A549 (cell line): ENCODE measurements at regions not wholly inside any gene's neighbourhood (a gene's known extent, or its start where the extent isn't known, plus 50 kb on each side); places are given as distances from the start of the nearest gene placed in this dataset.

Experiments
- ATAC-seq, 2 experiments: fragments of 200-7000 bp in 1 of 2; fragments of >200 bp in 1 of 2; cut with Nextera tagmentation in 1 of 2; cut with Tn5 transposase in 1 of 2; 3 replicates each; pipeline versions ENCODE4 v1.8.0 to v1.9.1; 2018 to 2020; ENCODE audit warnings: mild to moderate bottlenecking in 1 of 2, moderate library complexity in 1 of 2
- CTCF ChIA-PET: fragments of 300-600 bp; sonication (Branson Sonifier 250); formaldehyde crosslinking; extraction: SDS; loops from one replicate; lab custom pipeline; 2021; ENCODE audit warnings: antibody characterized with exemption, inconsistent platforms; lab: Yijun Ruan, JAX
- POLR2A ChIA-PET: fragments of 350-600 bp; formaldehyde crosslinking; extraction: SDS; loops from one replicate; lab custom pipeline; 2021; ENCODE audit warnings: antibody characterized with exemption, inconsistent platforms; lab: Yijun Ruan, JAX
- DNase-seq, 2 experiments: peaks; one replicate each; pipeline versions ENCODE4 v3.0.0 to v3.0.0-alpha.2; 2011 to 2016; ENCODE audit warnings: low read depth in 1 of 2, low spot score in 1 of 2
- FAIRE-seq: peaks from 2 replicates; lab custom pipeline; 2011; peaks lifted over from hg19 to GRCh38; lab: Jason Lieb, UNC
- H3K27ac ChIP-seq, 2 experiments: fragments of >200 bp; sonication (Bioruptor Twin); formaldehyde crosslinking; 3 replicates each; pipeline ENCODE4 v1.5.1; 2016 to 2017
- H3K4me1 ChIP-seq: fragments of >200 bp; sonication (Bioruptor Twin); formaldehyde crosslinking; 3 replicates; pipeline ENCODE4 v1.6.1; 2016
- H3K4me2 ChIP-seq: fragments of >200 bp; sonication (Bioruptor Twin); formaldehyde crosslinking; 3 replicates; pipeline ENCODE4 v1.6.1; 2016
- H3K4me3 ChIP-seq: fragments of >200 bp; sonication (Bioruptor Twin); formaldehyde crosslinking; 3 replicates; pipeline ENCODE4 v1.5.1; 2016
- H3K9me3 ChIP-seq: fragments of >200 bp; sonication (Bioruptor Twin); formaldehyde crosslinking; 3 replicates; pipeline ENCODE4 v1.6.1; 2016
- CBX8 ChIP-seq: fragments of 200-600 bp; sonication (generic); IDR thresholded peaks from 2 replicates; pipeline ENCODE4 v1.6.1; 2016
- CEBPB ChIP-seq, 2 experiments: fragments of >200 bp in 1 of 2; sonication (Bioruptor Twin) in 1 of 2; formaldehyde crosslinking in 1 of 2; IDR thresholded peaks; 2 replicates each; pipeline ENCODE4 v1.6.1; 2012 to 2016
- CHD2 ChIP-seq: fragments of 150-350 bp; IDR thresholded peaks from 2 replicates; pipeline ENCODE4 v1.6.1; 2014; ENCODE audit warnings: low read length; ENCODE audit not compliant: partially characterized antibody
- ESRRA ChIP-seq: fragments of 150-350 bp; IDR thresholded peaks from 2 replicates; pipeline ENCODE4 v1.6.1; 2014; ENCODE audit warnings: mild to moderate bottlenecking, low read length, borderline replicate concordance
- GATA3 ChIP-seq: IDR thresholded peaks from 2 replicates; pipeline ENCODE4 v1.6.1; 2012; ENCODE audit warnings: borderline replicate concordance
- HEYL ChIP-seq: fragments of 250-450 bp; sonication (Bioruptor Pico); IDR thresholded peaks from 2 replicates; pipeline ENCODE4 v1.8.0; 2021; ENCODE audit warnings: mild to moderate bottlenecking, moderate library complexity
- HOXB13 ChIP-seq: fragments of 250-450 bp; sonication (Bioruptor Pico); IDR thresholded peaks from 2 replicates; pipeline ENCODE4 v1.5.0; 2020; ENCODE audit warnings: low read depth, mild to moderate bottlenecking, moderate library complexity
- MYC ChIP-seq: IDR thresholded peaks from 2 replicates; pipeline ENCODE4 v1.6.1; 2012; ENCODE audit warnings: mild to moderate bottlenecking, inconsistent platforms, low read length, improper control_type of control experiment, borderline replicate concordance
- NFE2L2 ChIP-seq: fragments of 150-350 bp; conservative IDR thresholded peaks from 2 replicates; pipeline ENCODE4 v1.6.1; 2014; ENCODE audit warnings: low read length
- NR3C1 ChIP-seq: fragments of >200 bp; sonication (Bioruptor Twin); formaldehyde crosslinking; IDR thresholded peaks from 3 replicates; pipeline ENCODE4 v1.6.1; 2017
- RAD21 ChIP-seq, 2 experiments: fragments of >200 bp in 1 of 2; sonication (Bioruptor Twin) in 1 of 2; formaldehyde crosslinking in 1 of 2; IDR thresholded peaks in 1 of 2; conservative IDR thresholded peaks in 1 of 2; 2 replicates in 1 of 2; 3 replicates in 1 of 2; pipeline ENCODE4 v1.6.1; 2012 to 2018; ENCODE audit warnings: inconsistent platforms in 1 of 2
- RARB ChIP-seq: fragments of 250-450 bp; sonication (Bioruptor Pico); IDR thresholded peaks from 2 replicates; pipeline ENCODE4 v1.8.0; 2021; ENCODE audit warnings: mild to moderate bottlenecking, moderate library complexity
- RFX5 ChIP-seq: fragments of 450-650 bp; IDR thresholded peaks from 2 replicates; pipeline ENCODE4 v1.7.1; 2014; ENCODE audit warnings: antibody characterized with exemption, mild to moderate bottlenecking, moderate library complexity
- RNF2 ChIP-seq: fragments of 200-600 bp; sonication (generic); IDR thresholded peaks from 2 replicates; pipeline ENCODE4 v1.6.1; 2016; ENCODE audit warnings: low read depth, mild to moderate bottlenecking, antibody characterized with exemption, moderate library complexity, borderline replicate concordance
- SREBF2 ChIP-seq: fragments of 450-650 bp; IDR thresholded peaks from 2 replicates; pipeline ENCODE4 v1.6.1; 2014; ENCODE audit warnings: mild to moderate bottlenecking, moderate library complexity
- ZFP36 ChIP-seq: fragments of 450-650 bp; IDR thresholded peaks from 2 replicates; pipeline ENCODE4 v1.6.1; 2014; ENCODE audit warnings: borderline replicate concordance; ENCODE audit not compliant: partially characterized antibody
- ZNF302 ChIP-seq: fragments of 250-450 bp; sonication (Bioruptor Pico); IDR thresholded peaks from 2 replicates; pipeline ENCODE4 v1.9.0; 2021; ENCODE audit warnings: inconsistent platforms, mild to moderate bottlenecking, moderate library complexity
- ZSCAN20 ChIP-seq: fragments of 250-450 bp; sonication (Bioruptor Pico); IDR thresholded peaks from 2 replicates; pipeline ENCODE4 v1.8.0; 2022; ENCODE audit warnings: mild to moderate bottlenecking, moderate library complexity
- WGBS: methylation state at CpG from one replicate; pipeline ENCODE4 v1.1.6; 2017; ENCODE audit errors: missing lambda C conversion rate; 5-methylcytosine and 5-hydroxymethylcytosine counted together
- TF ChIP-seq, protein P1 (sequence below): fragments of >200 bp; sonication (Bioruptor Twin); formaldehyde crosslinking; IDR thresholded peaks from 3 replicates; pipeline ENCODE4 v1.5.1; 2016
- TF ChIP-seq, protein P2 (sequence below): fragments of >200 bp; sonication (Bioruptor Twin); formaldehyde crosslinking; IDR thresholded peaks from 2 replicates; pipeline ENCODE4 v1.6.1; 2016
- TF ChIP-seq, protein P3 (sequence below): fragments of 450-650 bp; IDR thresholded peaks from 2 replicates; pipeline ENCODE4 v1.6.1; 2014; ENCODE audit warnings: antibody characterized with exemption
- TF ChIP-seq, protein P4 (sequence below): fragments of 250-450 bp; sonication (Bioruptor Pico); IDR thresholded peaks from 2 replicates; pipeline ENCODE4 v1.5.0; 2021; ENCODE audit warnings: mild to moderate bottlenecking, moderate library complexity, borderline replicate concordance

DNA sequence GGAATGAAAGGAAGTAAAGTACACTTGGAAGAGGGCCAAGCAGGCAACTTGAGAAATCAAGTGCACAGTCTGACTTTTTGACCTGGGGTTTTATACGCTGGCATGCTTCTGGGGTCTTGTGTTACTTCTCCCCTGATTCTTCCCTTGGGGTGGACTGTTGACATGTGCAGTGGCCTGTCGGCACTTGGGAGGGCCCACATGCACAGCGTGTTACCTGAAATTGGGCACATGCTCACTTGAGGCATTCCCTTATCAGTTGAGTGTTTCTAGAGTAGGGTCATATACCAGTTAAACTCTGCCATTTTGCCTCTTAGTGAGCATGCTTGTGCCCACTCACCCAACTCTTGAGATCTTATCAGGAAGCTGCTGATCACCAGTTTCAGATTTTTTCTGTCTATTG, 329.1 kb upstream of the SOX2 start:
- no peaks in the 10 kb centered on the region for H3K9me3 ChIP-seq
- WGBS: 37% methylated on average over 3 of the region's 3 CpGs
- no peak overlapping the region for H3K4me3 ChIP-seq
- no peak overlapping the region for H3K4me2 ChIP-seq
- no peak overlapping the region for H3K27ac ChIP-seq
- CTCF ChIA-PET: no interaction called here
- DNase-seq (no peak), FAIRE-seq (no peak), ATAC-seq (no peak)
- POLR2A ChIA-PET: no interaction called here
- H3K4me1 ChIP-seq: no peaks in the 10 kb centered on the region
- TF ChIP-seq CBX8: no peak
- TF ChIP-seq, protein P1, sequence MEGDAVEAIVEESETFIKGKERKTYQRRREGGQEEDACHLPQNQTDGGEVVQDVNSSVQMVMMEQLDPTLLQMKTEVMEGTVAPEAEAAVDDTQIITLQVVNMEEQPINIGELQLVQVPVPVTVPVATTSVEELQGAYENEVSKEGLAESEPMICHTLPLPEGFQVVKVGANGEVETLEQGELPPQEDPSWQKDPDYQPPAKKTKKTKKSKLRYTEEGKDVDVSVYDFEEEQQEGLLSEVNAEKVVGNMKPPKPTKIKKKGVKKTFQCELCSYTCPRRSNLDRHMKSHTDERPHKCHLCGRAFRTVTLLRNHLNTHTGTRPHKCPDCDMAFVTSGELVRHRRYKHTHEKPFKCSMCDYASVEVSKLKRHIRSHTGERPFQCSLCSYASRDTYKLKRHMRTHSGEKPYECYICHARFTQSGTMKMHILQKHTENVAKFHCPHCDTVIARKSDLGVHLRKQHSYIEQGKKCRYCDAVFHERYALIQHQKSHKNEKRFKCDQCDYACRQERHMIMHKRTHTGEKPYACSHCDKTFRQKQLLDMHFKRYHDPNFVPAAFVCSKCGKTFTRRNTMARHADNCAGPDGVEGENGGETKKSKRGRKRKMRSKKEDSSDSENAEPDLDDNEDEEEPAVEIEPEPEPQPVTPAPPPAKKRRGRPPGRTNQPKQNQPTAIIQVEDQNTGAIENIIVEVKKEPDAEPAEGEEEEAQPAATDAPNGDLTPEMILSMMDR: no peak
- TF ChIP-seq GATA3: no peak
- no peak for TF ChIP-seq HEYL (CRISPR knock-in tag)
- no peak for TF ChIP-seq SREBF2
- TF ChIP-seq, all 56 proteins: peak for 0

DNA sequence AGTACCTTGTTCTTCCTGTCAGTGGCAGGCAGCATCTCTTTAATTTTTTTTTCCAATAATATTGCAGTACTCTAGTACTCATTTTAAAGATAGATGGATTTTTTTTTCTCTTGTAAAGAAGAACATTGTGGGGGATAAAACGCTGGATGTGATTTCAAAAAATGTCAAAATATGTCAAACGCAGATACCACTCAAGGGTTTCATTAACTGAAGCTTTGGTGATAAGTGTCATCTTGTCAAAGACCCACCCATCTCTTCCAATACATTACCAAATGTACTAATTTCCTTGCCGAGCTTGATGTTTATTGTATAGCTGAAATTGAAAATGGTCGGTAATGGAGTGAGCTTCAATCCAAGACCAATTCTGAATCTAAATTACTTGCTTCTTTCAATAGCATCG, 332.4 kb upstream of the SOX2 start:
- no peak for FAIRE-seq
- ATAC-seq: no peak
- H3K4me1 ChIP-seq: no peaks in the 10 kb centered on the region
- no peaks in the 10 kb centered on the region for H3K9me3 ChIP-seq
- POLR2A ChIA-PET: no interaction called here
- no peak overlapping the region for H3K27ac ChIP-seq
- DNase-seq: no peak
- CTCF ChIA-PET: no interaction called here
- H3K4me3 ChIP-seq: no peak overlapping the region
- 25% methylated on average over 5 of the region's 5 CpGs for WGBS
- TF ChIP-seq CEBPB (IDR thresholded peaks at IDR 0.05): no peak
- no peak for TF ChIP-seq RFX5
- TF ChIP-seq, protein P2, sequence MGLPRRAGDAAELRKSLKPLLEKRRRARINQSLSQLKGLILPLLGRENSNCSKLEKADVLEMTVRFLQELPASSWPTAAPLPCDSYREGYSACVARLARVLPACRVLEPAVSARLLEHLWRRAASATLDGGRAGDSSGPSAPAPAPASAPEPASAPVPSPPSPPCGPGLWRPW: no peak
- TF ChIP-seq RARB (CRISPR knock-in tag): no peak
- no peak overlapping the region for H3K4me2 ChIP-seq

DNA sequence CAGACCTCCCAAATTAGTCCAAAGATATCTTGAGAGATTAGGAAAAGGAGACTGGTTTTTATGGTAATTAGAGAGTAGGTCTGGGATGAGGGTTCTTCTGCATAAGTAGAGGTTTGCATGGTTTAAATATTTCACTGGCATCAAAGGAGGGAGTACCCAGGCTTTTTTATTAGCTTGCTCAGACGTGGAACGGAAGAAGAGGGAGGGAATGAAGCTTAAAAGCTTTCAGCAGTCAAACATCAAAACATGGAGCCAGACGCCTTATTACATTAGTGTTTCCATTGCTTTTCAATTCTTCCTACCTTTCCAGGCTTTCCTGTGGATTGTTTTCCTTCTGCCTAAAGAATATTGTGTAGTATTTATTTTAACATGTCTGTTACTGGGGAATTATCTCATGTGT, 342.1 kb upstream of the SOX2 start:
- POLR2A ChIA-PET: no interaction called here
- TF ChIP-seq ZFP36 (no peak), ESRRA (no peak), CHD2 (no peak), ZSCAN20 (no peak), NR3C1 (no peak), CBX8 (no peak), HOXB13 (no peak), RNF2 (no peak), RAD21 (conservative IDR thresholded peaks at IDR 0.05 in 1 of 2, IDR thresholded peaks at IDR 0.05 in 1 of 2) (no peak), GATA3 (no peak)
- TF ChIP-seq, protein P3, sequence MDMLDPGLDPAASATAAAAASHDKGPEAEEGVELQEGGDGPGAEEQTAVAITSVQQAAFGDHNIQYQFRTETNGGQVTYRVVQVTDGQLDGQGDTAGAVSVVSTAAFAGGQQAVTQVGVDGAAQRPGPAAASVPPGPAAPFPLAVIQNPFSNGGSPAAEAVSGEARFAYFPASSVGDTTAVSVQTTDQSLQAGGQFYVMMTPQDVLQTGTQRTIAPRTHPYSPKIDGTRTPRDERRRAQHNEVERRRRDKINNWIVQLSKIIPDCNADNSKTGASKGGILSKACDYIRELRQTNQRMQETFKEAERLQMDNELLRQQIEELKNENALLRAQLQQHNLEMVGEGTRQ: no peak
- no peaks in the 10 kb centered on the region for H3K4me1 ChIP-seq

DNA sequence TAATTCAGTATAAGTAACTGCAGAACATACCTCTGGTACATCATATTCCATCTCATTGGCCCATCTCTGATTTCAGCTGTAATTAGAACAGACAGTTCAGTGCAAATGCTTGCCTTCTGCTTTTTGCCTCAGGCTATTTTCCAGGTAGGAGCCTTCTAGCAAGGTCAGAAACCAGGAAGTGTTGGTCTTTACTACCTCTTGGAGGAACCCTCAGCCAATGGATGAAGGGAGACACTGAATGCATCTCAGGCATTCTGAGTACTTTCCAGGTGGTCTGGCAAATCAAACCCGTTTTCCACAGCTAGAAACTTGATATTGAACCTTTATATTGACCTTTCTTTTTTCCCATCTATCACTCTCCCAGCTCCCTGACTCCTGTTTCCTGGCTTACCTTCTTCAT, 348.5 kb upstream of the SOX2 start:
- DNase-seq: no peak
- TF ChIP-seq NR3C1 (no peak), ZNF302 (CRISPR knock-in tag) (no peak), ESRRA (no peak), NFE2L2 (no peak), MYC (no peak)
- TF ChIP-seq, protein P4, sequence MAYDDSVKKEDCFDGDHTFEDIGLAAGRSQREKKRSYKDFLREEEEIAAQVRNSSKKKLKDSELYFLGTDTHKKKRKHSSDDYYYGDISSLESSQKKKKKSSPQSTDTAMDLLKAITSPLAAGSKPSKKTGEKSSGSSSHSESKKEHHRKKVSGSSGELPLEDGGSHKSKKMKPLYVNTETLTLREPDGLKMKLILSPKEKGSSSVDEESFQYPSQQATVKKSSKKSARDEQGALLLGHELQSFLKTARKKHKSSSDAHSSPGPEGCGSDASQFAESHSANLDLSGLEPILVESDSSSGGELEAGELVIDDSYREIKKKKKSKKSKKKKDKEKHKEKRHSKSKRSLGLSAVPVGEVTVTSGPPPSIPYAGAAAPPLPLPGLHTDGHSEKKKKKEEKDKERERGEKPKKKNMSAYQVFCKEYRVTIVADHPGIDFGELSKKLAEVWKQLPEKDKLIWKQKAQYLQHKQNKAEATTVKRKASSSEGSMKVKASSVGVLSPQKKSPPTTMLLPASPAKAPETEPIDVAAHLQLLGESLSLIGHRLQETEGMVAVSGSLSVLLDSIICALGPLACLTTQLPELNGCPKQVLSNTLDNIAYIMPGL: no peak
- CTCF ChIA-PET: no interaction called here
- no peak overlapping the region for H3K4me3 ChIP-seq
- FAIRE-seq: no peak
- POLR2A ChIA-PET: no interaction called here
- no peak overlapping the region for H3K27ac ChIP-seq
- H3K9me3 ChIP-seq: no peaks in the 10 kb centered on the region
- H3K4me1 ChIP-seq: no peaks in the 10 kb centered on the region
- no peak for ATAC-seq
- no peak overlapping the region for H3K4me2 ChIP-seq
- 0% methylated on average over 1 of the region's 1 CpG for WGBS

More for the DNA sequence above, 342.1 kb upstream of the SOX2 start:
- no peak overlapping the region for H3K4me2 ChIP-seq
- 0% methylated on average over 3 of the region's 3 CpGs for WGBS
- FAIRE-seq (no peak), ATAC-seq (no peak), DNase-seq (no peak)
- no peaks in the 10 kb centered on the region for H3K9me3 ChIP-seq
- H3K27ac ChIP-seq: no peak overlapping the region
- no peak overlapping the region for H3K4me3 ChIP-seq
- CTCF ChIA-PET: no interaction called here
